Osteocyte (in vitro differentiated cells): ENCODE measurements at regions not wholly inside any gene's neighbourhood (a gene's known extent, or its start where the extent isn't known, plus 50 kb on each side); places are given as distances from the start of the nearest gene placed in this dataset.
A peak's percentile ranks its signal among the peaks of the same experiment; 100 is the strongest.

ENCODE experiments used
- DNase-seq: peaks from one replicate; pipeline ENCODE4 v3.0.0; 2021; ENCODE audit warnings: mixed read lengths; ENCODE audit not compliant: unreplicated experiment; ENCODE audit errors: extremely low spot score
- H3K27ac Mint-ChIP-seq: one replicate; pipeline ENCODE4 v1.8.0; 2021; ENCODE audit warnings: mild to moderate bottlenecking, mixed read lengths; ENCODE audit not compliant: unreplicated experiment
- H3K27me3 Mint-ChIP-seq: one replicate; pipeline ENCODE4 v1.8.0; 2021; ENCODE audit warnings: mixed read lengths; ENCODE audit not compliant: unreplicated experiment
- H3K36me3 Mint-ChIP-seq: one replicate; pipeline ENCODE4 v1.8.0; 2021; ENCODE audit warnings: mixed read lengths; ENCODE audit not compliant: unreplicated experiment
- H3K4me1 Mint-ChIP-seq: one replicate; pipeline ENCODE4 v1.8.0; 2021; ENCODE audit warnings: mixed read lengths; ENCODE audit not compliant: unreplicated experiment
- H3K4me3 Mint-ChIP-seq: one replicate; pipeline ENCODE4 v1.8.0; 2021; ENCODE audit warnings: mild to moderate bottlenecking, moderate library complexity, mixed read lengths; ENCODE audit not compliant: unreplicated experiment
- H3K9me3 Mint-ChIP-seq: one replicate; pipeline ENCODE4 v1.8.0; 2021; ENCODE audit warnings: mixed read lengths; ENCODE audit not compliant: unreplicated experiment
- TF ChIP-seq, protein P1 (sequence below): fragments of 200-600 bp; sonication (generic); IDR thresholded peaks from 2 replicates; pipeline ENCODE4 v1.5.0; 2021; ENCODE audit warnings: antibody characterized with exemption, mild to moderate bottlenecking, moderate library complexity

DNA sequence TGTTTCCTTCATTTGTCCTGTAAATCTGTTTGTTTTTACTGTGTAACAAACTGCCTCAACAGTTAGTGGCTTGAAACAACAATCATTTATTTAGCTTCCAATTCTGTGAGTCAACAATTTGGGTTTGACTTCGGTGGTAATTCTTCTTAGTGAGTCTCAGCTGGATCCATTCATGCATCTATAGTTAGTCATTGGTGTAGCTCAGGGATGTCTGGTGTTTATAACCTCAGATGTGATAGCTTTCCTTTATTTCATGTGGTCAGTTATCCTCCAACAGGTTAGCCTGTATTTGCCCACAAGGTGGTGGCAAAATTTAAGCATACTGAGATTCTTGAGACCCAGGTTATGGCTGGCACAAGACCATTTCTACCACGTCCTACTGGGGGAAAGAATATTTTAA lies 1267.2 kb downstream of the RAPGEF2 start:
- no peaks in the 10 kb centered on the region for H3K36me3 Mint-ChIP-seq
- H3K4me3 Mint-ChIP-seq: no peak overlapping the region
- no peaks in the 10 kb centered on the region for H3K9me3 Mint-ChIP-seq
- H3K27me3 Mint-ChIP-seq: no peaks in the 10 kb centered on the region
- no peak for DNase-seq
- no peak overlapping the region for H3K27ac Mint-ChIP-seq
- H3K4me1 Mint-ChIP-seq: peaks cover 26% of the 10 kb centered on the region
- TF ChIP-seq, protein P1, sequence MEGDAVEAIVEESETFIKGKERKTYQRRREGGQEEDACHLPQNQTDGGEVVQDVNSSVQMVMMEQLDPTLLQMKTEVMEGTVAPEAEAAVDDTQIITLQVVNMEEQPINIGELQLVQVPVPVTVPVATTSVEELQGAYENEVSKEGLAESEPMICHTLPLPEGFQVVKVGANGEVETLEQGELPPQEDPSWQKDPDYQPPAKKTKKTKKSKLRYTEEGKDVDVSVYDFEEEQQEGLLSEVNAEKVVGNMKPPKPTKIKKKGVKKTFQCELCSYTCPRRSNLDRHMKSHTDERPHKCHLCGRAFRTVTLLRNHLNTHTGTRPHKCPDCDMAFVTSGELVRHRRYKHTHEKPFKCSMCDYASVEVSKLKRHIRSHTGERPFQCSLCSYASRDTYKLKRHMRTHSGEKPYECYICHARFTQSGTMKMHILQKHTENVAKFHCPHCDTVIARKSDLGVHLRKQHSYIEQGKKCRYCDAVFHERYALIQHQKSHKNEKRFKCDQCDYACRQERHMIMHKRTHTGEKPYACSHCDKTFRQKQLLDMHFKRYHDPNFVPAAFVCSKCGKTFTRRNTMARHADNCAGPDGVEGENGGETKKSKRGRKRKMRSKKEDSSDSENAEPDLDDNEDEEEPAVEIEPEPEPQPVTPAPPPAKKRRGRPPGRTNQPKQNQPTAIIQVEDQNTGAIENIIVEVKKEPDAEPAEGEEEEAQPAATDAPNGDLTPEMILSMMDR: no peak

DNA sequence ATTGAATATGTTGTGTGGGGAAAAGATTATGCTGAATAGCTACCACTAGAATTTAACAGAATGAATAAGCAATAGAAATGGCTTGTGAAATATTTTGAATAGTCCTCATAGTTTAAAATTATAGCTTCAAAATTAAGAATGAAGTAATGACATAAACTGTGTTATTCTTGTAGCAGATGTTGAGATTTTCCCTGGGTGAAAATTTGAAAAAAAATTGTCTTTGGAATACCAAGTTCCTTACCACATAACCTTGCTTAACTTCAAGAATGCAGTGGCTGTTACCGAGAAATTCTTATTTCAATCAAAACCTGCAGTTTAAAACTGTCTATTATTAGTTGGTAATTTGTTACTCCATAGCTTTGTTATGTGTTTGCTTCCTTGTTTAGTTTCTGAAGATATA lies 1268.6 kb downstream of the RAPGEF2 start:
- no peak overlapping the region for H3K4me3 Mint-ChIP-seq

DNA sequence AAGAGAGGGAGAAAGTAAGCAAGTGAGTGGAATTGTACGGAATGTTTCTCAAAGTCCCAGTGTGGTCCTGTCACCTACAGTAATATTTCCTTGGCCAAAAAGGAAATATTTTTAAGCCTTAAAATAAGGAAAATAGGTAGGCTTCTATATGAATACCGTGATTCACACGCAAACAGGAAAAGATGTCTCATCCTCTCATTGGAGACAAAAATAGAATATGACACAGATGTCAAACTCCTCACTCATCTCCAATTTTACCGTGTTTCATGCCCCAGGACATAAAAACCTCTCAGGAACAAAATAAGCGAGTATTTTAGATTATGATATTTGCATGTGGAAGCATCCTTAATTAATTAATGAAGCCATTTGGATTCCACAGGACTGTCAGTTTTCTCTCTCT lies 1269.5 kb downstream of the RAPGEF2 start:
- H3K27ac Mint-ChIP-seq: peak overlapping the region; percentile 66
- TF ChIP-seq, protein P1: no peak
- peaks cover 26% of the 10 kb centered on the region for H3K4me1 Mint-ChIP-seq
- H3K36me3 Mint-ChIP-seq: no peaks in the 10 kb centered on the region
- H3K27me3 Mint-ChIP-seq: no peaks in the 10 kb centered on the region
- no peak for DNase-seq
- H3K4me3 Mint-ChIP-seq: no peak overlapping the region
- no peaks in the 10 kb centered on the region for H3K9me3 Mint-ChIP-seq

More for the DNA sequence above, 1268.6 kb downstream of the RAPGEF2 start:
- Mint-ChIP-seq H3K36me3 (no peaks in the 10 kb centered on the region), H3K4me1 (peaks cover 26% of the 10 kb centered on the region), H3K9me3 (no peaks in the 10 kb centered on the region), H3K27me3 (no peaks in the 10 kb centered on the region), H3K27ac (peak overlapping the region; percentile 66)
- no peak for DNase-seq
- TF ChIP-seq, protein P1: no peak

DNA sequence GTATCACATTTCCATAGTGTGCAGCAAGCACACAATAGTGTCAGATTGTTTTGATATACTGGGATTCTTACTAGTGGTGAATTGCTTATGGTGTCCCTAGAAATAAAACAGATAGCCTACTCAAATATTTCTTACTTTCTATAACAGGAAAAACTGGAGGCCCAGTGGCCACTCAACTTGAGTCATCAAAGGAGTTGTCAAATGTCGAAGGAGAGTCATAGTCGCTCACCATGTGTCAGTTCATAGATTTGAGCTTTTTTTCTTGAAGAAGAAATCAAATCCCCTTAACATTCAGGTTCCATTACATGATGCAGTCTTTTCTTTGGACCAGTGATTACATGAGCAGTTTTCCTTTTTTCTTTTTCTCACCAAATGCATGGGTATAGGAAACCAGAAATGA lies 1271.0 kb downstream of the RAPGEF2 start:
- no peaks in the 10 kb centered on the region for H3K9me3 Mint-ChIP-seq
- H3K4me1 Mint-ChIP-seq: peaks cover 26% of the 10 kb centered on the region
- no peaks in the 10 kb centered on the region for H3K27me3 Mint-ChIP-seq
- no peaks in the 10 kb centered on the region for H3K36me3 Mint-ChIP-seq
- no peak for DNase-seq
- no peak overlapping the region for H3K27ac Mint-ChIP-seq
- H3K4me3 Mint-ChIP-seq: no peak overlapping the region
- TF ChIP-seq, protein P1: no peak

DNA sequence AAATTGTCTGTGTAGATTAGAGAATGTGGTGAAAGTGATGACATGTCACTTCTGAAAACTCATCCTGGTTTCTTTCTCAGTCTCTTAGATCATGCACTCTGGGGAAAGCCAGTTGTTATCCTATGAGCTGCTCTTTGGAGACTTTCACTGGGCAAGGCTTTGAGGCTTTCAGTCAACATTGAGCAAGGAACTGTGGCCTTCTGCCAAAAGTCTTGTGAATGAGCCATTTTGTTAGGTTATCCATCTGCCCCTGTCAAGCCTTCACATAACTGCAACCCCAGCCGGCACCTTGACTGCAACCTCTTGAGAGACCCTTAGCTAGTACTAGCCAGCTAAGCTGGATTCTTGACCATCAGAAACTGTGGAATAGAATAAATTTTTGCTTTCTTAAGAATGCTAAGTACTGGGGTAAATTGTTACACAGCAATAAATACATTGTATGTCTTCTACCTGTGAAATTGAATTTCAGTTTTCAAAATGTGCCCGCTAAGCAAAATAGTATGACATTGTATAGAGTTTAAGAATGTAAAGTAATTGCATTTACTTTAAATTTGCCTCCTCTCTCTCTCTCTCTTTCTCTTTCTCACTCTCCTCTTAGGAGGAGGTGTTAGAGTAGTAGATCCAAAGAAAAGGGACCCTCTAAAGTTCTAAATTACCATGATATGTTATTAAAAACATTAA lies 1273.0 kb downstream of the RAPGEF2 start:
- TF ChIP-seq, protein P1: no peak
- no peaks in the 10 kb centered on the region for H3K27me3 Mint-ChIP-seq
- no peaks in the 10 kb centered on the region for H3K9me3 Mint-ChIP-seq
- H3K4me1 Mint-ChIP-seq: peaks cover 18% of the 10 kb centered on the region
- no peak for DNase-seq
- H3K4me3 Mint-ChIP-seq: no peak overlapping the region
- no peak overlapping the region for H3K27ac Mint-ChIP-seq
- H3K36me3 Mint-ChIP-seq: no peaks in the 10 kb centered on the region
